Activated CD4-positive, alpha-beta T cell treated with anti-CD3 and anti-CD28 coated beads, Interleukin-2, Interleukin-4, amounts not matched to agents 100 ng/mL and 50 ng/mL, durations not matched to agents 16 hours and 8 hours (primary cell): ENCODE measurements at regions not wholly inside any gene's neighbourhood (a gene's known extent, or its start where the extent isn't known, plus 50 kb on each side); places are given as distances from the start of the nearest gene placed in this dataset.
"Not testable (repeated sequence)": the region's sequence is repeated elsewhere in the genome, so short reads cannot be mapped to it uniquely, and the experiment has no call there.

ENCODE experiments used
- DNase-seq: peaks from one replicate; pipeline ENCODE4 v3.0.0-alpha.2; 2020; ENCODE audit warnings: low spot score

DNA sequence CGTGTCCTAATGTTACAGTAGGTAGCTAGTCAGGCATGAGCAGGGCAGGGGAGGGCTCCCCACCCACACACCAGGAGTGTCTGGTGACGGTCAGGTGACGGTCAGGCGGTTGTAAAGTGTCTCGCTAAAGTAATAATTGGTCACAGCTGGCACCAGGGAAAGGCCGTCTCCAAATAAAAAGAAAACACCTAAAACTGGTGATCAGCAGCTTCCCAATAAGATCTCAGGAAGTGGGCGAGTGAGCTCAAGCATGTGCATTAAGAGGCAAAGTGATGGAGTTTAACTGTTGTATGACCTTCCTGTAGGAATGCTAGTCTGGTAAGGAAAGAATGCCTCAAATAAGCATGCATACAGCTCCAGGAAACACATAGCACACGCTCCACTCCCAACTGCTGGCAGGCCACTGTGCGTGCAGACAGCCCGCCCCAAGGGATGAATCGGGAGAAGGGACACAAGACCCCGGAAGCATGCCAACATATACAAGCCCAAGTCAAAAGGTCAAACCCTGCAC, 177.1 kb downstream of the RNF144A start:
- no peak for DNase-seq

DNA sequence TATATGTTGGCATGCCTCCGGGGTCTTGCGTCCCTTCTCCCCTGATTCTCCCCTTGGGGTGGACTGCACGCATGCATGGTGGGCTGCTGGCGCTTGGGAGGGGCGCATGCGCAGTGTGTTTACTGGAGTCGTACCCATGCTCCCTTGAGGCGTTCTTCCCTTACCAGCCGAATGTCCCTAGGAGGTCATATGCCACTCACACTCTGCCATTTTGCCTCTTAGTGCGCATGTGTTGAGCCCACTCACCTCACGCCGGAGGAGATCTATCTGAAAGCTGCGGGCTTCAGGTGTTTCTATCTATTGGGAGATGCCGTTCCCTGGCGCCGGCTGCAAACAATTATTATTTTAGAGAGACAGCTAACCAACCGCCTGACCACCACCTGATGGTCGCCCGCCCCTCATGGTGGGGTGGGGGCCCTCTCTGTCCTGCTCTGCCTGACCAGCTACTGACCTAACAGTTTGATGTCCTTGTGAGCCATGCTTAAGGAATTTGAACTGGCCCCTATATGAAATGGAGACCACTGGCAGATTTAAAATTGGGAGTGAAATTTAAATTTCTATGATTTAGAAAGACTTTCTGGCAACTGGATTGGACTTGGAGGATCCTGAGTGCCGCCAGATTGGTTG, 179.6 kb downstream of the RNF144A start:
- DNase-seq: no peak

DNA sequence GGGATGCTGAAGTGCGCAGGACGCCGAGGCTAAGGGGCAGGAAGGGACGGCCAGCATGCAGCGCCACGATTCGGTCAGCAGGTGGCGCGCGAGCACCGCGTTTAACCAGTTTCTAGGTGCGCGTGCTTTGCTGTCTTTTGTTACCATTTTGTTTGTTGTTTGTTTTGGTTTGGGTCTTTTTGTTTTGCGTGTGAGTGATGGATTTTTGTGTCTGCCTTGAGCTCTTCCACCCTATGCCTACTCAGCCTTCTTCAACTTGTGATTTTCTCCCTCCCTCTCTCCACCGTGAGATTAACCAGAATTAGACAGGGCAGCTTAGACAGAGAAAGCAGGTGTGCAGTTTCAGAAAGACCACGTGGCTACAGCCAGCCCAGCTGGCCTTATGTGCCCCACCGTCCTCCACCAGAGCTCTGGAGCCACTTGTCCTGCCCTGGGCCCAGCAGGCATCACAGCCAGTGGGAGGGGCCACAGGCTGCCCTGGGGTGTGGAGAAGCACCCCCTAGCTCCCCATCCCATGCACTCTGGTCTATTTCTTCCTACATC, 180.2 kb downstream of the RNF144A start:
- peak; percentile 74 for DNase-seq

DNA sequence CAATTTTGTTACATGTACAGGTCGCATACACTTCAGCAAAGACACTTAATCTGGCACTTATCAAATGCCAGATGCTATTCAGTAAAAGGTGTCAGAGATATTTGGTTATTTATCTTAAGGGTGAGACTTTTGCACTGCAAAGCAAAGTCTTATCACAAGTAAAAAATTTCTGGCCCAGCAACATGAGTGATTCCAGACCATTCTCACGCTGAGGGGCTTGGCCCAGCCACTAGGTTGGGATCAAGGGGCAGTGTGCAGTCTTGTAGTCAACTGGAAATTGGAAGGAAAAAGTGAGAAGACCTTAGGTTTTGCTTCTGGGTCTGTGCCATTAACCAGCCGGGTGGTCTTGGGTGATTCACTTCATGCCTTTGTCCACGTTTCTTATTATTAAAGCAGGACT, 181.6 kb downstream of the RNF144A start:
- DNase-seq: no peak

DNA sequence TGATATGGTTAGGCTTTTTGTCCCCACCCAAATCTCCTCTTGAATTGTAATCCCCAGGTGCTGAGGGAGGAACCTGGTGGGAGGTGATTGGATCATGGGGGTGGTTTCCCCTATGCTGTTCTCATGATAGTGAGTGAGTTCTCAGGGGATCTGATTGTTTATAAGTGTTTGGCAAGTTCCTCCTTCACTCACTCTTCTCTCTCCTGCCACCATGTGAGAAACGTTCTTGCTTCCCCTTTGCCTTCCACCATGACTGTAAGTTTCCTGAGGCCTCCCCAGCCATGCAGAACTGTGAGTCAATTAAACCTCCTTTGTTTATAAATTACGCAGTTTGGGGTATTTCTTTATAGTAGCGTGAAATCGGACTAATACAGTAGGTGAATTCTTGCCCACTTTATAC, 182.5 kb downstream of the RNF144A start:
- not testable (repeated sequence) for DNase-seq

DNA sequence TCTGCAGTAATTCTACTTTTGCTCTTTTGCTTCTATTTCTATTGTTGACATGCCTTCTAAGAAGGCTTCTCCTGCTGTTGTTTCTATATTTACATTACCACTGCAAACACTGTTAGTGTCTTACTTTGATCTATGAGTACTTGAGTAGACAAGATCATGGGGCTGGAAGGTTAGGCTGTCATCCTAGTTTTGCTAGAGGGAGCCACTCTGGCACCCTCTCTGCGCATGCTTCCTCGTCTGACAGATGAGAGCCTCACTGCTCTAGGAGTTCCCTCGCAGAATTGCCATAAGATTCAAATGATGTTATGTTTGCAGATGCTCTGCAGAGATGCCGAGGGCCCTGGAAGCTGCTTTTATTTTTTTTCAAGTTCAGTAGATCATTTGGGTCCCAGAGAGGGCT, 185.6 kb downstream of the RNF144A start:
- DNase-seq: no peak

DNA sequence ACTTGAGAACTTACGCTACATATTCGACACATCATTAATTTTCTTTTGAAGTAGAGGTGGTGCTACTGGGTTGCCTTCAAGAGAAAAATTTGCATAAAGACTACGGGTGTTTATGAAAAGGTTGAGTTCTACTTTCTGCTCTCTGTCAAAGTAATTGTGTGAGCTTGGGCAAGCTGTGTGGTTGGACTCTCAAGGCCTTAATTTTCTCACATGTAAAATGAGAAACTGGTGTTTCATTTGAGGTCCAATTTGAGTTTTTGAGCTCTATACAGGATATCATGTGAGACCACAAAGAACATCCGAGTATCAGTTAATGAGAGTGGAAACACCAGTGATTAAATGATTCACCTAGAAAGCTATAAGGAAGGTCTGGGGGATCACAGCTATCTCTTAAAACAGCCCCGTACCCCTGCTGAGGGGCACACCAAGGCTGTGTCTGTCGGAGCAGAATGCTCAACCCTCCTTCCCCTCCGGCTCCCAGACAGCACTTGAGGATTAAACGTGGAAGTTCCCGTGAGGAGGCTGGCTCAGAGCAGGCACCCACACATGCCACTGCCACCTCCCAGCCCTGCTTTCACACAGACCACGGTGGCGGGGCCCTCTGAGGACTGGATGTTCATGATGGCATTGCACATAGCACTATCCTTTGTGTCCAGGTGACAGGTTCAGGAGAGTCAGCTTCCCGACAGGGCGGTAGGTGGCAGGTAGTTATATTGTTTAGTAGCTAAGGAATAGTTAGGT, 191.8 kb downstream of the RNF144A start:
- no peak for DNase-seq

DNA sequence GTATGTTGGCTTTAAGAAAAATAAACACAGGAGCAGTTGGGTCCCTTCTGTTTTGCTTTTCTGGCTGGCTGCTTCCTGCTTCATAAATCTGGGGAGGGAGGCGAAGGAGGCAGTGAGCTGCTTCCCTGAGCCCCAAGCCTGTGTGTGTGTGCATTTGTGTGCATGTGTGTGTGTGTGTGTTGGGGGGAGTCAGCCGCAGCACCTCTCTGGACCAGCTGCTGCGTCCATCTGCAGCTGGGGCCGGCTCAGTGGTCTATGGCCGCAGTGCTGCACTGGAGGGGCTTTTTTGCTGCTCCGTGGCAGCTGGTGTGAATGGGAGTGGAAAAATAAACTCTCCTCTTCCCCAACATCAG, 192.3 kb downstream of the RNF144A start:
- DNase-seq: no peak

DNA sequence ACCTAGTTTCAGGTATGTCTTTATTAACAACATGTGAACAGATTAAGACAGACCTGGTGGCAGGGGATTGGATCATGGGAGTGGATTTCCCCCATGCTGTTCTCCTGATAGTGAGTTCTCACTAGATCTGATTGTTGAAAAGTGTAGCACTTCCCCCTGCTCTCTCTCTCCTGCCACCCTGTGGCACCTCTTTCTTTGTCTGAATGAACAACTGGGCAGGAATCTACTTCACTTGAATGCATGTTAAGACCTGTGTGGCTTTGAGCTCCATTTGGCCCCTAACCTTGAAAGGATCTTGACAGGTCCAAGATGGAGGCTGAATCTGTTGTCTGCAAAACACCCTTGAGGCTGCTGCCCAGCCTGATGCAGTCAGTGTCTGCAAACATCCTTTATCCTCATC, 194.4 kb downstream of the RNF144A start:
- DNase-seq: no peak

DNA sequence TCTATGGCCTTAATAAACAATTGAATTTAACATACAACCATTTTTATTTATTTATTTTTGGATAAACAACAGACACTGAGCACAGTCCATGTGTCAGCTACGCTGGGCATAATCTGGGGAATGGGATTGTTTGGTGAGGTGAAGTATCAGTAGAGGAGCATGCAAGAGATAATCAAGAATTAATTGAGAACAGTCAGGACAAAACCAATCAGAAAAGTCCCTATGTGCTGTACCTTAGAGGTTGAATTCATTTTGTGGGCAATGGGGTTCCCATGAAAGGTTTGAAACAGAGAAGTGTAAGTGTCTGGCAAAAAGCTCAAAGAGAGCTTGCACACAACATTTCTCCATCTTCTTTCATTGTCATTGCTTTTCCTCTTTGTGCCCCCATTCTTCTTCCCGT, 198.2 kb downstream of the RNF144A start:
- DNase-seq: no peak

DNA sequence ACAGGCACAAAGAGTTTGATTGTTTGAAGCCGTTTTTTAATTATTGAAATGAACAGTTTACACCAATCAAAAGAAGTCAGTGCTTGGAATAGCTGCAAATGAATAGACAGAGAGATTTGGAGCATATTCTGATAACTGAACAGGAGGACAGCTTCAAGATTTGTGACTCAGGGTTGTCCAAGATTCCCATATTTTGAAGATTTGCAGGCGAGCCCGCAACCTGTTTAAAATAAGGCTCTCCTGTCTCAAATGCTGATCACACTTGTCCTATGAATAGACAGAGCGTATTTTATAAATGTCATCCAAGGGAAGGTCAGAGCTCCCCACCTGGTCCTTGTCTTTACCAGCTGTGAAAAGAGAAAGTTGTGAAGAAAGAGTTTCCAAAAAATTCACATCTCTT, 198.7 kb downstream of the RNF144A start:
- no peak for DNase-seq

DNA sequence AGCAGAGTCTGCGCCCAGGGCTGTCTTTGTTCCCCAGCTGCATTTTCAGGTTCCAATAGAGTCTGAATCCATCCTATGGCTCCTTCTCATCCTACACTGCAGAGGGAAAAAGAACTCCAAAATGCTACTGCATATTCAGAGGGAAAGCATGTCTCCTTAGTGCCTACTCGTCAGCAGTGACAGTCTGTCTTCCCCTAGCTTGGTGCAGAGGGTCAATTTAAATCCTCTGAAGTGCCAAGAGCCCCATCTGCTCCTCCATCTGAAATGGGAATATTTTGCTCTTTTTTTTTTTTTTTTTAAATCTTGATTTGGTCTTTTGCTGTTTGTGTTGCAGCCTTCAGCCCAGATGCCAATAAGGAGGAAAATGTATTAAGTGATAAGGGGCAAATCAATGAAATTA, 199.3 kb downstream of the RNF144A start:
- DNase-seq: no peak

DNA sequence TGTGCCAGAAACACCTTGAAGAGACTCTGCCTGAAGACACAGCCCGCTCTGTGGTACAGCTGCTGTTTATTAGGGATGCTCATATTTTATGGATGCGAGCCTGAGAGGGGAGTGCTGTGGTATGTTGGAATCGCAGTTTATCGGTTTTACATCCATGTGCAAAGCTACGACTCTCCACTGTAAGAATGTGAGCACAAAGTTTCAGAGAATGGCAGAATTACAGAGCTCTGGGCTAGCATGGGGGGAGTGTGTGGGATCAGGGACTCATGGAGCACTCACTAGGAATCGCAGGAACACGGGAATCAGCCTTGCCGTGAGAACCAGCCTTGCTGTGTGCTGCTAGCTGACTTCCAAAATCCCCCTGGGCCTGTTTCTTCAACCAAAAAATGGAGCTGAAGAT, 199.9 kb downstream of the RNF144A start:
- no peak for DNase-seq

DNA sequence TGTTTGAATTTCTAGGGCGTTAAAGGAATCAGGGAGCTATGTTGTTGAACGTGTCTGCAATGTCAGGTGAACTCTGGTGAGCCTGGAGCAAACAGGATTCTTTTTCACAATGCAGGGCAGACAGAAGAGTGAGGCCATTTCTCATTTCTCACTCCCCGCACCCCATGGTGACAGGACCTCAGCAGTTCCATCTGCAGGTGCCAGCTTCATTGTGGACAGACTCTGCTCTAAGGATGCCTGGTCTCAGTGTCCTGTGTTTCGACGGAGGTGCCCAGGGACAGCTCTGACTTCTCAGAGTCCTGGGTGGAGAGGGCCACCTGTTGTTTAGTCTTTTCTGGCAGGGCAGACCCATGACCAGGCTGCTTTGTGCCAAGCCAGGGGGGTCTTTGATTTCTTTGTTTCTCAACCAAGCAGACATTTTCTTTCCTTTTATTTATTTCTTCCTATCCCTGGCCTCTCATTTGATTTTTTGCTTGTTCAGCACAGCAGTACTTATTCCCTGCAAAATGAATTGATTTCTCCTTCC, 201.5 kb downstream of the RNF144A start:
- DNase-seq: no peak

DNA sequence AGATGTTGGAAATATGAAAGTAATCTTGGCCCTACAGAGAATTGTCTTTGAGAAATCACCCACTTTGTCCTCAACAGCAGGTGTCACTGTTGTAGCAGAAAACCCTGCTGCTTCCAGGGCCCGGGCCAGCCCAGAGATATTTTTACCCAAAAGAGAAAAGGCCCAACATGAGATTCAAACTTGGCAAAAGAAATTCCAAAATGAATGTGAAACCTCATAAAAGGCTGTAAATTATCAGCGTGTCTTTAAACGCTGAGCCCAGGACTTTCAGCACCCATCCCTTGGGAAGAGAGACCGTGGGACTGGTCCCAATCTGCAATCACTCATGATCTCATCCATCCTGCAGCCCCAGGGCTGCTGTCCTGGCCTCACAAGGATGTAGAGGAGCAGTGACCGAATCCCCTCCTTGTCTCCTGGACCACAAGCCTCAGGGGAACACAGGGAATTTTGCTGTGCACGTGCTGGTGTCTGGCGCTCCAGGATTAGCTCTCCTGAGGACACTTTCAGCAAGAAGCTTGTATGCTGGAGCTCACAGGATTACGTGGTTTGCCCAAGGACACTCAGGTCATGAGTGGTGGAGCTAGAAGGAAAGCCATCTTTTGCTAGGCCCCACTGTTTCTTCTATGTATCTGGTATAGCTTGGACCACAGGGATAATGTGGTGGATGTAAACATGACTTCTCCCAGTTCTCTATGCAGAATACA, 202.1 kb downstream of the RNF144A start:
- DNase-seq: peak; percentile 18

DNA sequence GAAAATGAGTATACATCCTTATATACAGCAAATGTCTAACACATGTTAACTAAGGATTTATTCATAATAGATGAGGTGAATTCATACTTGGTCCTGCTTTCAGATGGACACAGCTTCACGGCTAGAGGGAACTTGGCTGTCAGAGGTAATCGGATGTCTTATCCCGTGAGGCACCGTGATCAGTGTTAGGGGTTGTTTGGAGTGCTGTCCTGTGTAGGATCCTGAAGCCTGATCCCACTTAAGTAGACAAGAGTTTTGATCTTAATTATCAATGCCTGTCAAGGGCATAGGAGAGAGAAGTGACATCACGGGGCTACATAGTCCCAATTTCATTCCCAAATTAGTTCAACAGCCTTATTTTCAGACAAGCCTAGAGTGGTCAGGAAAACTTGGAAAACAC, 204.6 kb downstream of the RNF144A start:
- DNase-seq: no peak

DNA sequence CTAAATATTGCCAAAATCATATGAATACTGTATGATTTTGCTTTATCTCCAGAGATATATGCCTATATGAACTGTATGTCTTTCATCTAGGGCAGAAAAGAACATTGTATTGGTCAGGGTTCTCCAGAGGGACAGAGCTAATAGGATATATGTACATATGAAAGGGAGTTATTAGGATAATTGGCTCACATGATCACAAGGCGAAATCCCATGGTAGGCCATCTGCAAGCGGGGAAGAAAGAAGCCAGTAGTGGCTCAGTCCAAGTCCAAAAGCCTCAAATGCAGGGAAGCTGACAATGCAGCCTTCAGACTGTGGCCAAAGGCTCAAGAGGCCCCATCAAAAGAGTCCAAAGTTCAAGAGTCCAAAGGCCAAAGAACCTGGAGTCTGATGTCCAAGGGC, 209.9 kb downstream of the RNF144A start:
- DNase-seq: no peak

DNA sequence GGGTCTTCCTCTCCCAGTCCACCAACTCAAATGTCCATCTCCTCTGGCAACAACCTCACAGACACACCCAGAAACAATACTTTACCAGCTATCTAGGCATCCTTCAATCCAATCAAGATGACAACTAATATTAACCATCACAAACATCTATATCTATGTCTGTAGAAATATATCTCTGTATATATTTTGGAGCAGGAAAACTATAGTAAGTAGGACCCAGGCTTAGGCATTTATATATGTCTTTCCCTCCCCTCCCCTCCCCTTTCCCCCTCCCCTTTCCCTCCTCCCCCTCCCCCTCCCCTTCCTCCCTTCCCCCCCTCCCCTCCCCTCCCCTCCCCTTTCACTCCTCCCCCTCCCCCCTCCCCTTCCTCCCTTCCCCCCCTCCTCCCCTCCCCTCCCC, 210.5 kb downstream of the RNF144A start:
- no peak for DNase-seq

DNA sequence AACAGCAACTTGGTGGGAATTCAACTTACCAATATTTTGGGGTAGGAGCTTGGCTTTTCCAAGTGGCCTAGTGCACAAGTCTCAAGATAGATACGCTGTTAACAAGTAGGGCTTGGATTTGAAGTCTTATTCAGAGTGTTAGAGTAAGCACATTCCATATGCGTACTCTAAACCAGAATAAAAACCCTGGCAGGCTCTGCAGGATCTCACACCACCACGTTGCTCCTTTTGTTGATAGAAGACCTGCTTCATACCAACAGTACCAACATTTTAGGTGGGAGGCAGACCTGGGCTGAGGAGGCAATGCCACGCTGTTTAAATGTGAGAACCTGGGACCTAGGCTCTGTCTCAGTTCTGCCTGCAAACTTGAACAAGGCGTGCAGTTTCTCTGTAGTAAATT, 214.0 kb downstream of the RNF144A start:
- DNase-seq: no peak

DNA sequence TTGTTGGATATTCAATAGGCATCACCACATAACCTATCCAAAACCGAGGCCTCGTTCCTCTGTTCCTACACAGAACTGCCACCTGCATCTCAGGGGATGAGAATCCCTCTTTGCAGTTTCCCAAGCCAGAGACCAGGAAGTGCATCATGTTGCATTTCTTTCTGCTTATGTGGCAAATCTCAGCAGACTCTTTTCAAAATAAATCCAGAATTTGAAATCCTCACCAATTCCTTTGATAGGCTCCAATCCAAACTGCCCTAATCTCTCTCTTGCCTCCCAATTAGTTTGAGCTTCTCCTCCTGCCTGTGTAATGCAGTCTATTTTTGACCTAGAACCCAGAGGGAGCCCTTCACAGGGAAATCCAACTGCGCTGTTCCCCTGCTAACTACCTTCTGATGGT, 215.5 kb downstream of the RNF144A start:
- no peak for DNase-seq

DNA sequence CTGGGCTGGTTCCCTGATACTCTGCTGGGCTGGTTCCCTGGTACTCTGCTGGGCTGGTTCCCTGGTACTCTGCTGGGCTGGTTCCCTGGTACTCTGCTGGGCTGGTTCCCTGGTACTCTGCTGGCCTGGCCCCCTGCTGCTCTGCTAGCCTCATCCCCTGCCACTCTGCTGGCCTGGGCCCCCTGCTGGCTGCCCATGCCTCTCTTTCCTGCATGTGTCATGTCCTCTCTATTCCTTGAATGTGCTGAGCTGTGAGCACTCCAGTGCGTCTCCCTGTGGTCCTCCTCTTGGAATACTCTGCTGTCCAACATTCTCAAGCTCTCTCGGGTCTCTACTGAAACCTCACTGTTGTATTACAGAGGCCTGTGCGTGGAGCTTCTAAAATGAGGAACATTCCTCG, 216.3 kb downstream of the RNF144A start:
- DNase-seq: no peak

DNA sequence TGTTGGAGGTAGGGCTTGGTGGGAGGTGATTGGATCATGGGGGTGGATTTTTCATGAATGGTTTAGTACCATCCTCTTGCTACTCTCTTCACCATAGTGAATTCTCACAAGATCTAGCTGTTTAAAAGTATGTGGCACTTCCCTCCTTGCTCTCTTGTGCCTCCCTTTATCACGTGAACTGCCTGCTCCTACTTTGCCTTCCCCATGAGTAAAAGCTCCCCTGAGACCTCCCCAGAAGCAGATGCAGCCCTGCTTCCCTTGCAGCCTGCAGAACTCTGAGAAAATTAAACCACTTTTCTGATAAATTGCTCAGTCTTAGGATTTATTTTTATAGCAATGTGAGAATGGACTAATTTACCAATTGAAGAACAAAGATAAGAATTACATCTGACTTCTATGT, 223.1 kb downstream of the RNF144A start:
- DNase-seq: no peak

DNA sequence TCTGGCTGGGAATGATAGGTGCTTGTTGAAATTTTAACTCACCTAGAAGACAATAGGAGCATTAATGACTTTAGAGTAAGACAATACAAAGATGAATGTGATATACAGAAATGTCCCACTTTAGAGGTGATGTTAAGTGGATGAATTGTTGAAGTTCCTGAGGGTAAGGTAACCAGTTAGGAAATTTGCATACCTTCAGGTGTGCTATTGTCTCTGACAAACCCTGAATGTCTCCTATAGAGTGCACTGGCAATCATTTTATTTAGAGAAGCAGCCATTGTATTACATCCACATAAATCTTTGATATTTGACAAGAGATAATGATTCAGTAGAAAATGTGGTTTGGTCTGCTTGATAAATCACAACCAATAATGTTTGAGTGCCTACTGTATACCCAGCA, 228.5 kb downstream of the RNF144A start:
- no peak for DNase-seq
